ENCODE measurements at regions not wholly inside any gene's neighbourhood (a gene's known extent, or its start where the extent isn't known, plus 50 kb on each side); places are given as distances from the start of the nearest gene placed in this dataset.

DNA sequence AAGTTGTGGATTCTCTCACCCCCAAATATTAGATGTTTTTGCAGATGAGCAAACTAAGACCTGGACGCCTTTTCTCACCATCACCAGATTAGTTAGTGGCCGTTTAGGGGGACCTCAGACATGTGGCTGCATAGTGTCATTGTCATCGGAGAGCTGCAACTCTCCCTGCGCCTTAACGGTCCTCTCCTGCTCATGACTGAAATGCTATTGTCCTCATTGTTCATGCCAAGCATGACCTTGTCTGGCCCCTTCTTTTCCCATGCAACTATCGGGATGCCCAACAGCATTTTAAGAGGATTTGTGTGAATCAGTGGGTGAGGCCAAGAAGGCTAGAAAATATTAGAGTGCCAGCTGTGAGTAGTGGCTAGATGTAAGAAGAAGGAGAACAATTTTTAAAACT lies 174.2 kb downstream of the SOCS6 start:
- TF ChIP-seq POLR2A (IDR thresholded peaks at IDR 0.05; ENCODE audit: low read depth, low read length) (no peak), PAX5 (IDR thresholded peaks at IDR 0.05; ENCODE audit: insufficient read depth, low read length, severe bottlenecking) (no peak), POU2F2 (IDR thresholded peaks at IDR 0.05; ENCODE audit: low read depth, low read length) (no peak), SPI1 (IDR thresholded peaks at IDR 0.05; ENCODE audit: low read depth, low read length) (no peak)

Data from GM12891 (cell line).